Left ventricle myocardium inferior (tissue), 1 donor: ENCODE measurements at regions not wholly inside any gene's neighbourhood (a gene's known extent, or its start where the extent isn't known, plus 50 kb on each side); places are given as distances from the start of the nearest gene placed in this dataset.

ENCODE experiments used
- DNase-seq: peaks from one replicate; pipeline ENCODE4 v3.0.0-alpha.2; 2020
- H3K27ac ChIP-seq: fragments of 200-600 bp; replicated peaks from 2 replicates; pipeline ENCODE4 v1.8.0; 2021
- H3K27me3 ChIP-seq: fragments of 200-600 bp; 2 replicates; pipeline ENCODE4 v1.8.0; 2021; ENCODE audit warnings: low read depth
- H3K36me3 ChIP-seq: fragments of 200-600 bp; 2 replicates; pipeline ENCODE4 v1.8.0; 2021
- H3K4me1 ChIP-seq: fragments of 200-600 bp; 2 replicates; pipeline ENCODE4 v1.8.0; 2021
- H3K4me3 ChIP-seq: fragments of 200-600 bp; 2 replicates; pipeline ENCODE4 v1.8.0; 2021; ENCODE audit warnings: mild to moderate bottlenecking, moderate library complexity
- H3K9me3 ChIP-seq: fragments of 200-600 bp; replicated peaks from 2 replicates; pipeline ENCODE4 v1.8.0; 2021
- CTCF ChIP-seq: fragments of 200-600 bp; IDR thresholded peaks from 2 replicates; pipeline ENCODE4 v1.8.0; 2021; ENCODE audit warnings: antibody characterized with exemption, mild to moderate bottlenecking, borderline replicate concordance
- intact Hi-C: fragments of 100-400 bp; cut with micrococcal nuclease; formaldehyde crosslinking; loops from one replicate; pipeline ENCODE4 v1.11.0; 2022
- donor health status: DM: no; HTN: yes; CAD: no; lungs with severe emphysema.

GRCh38 chr7:134391223-134391622, 67.7 kb downstream of the AKR1B1 start:
- Histone ChIP-seq H3K9me3 (peaks cover 9% of the 10 kb centered on the region), H3K36me3 (no peaks in the 10 kb centered on the region), H3K27ac (no peak overlapping the region), H3K27me3 (no peaks in the 10 kb centered on the region), H3K4me3 (no peak overlapping the region), H3K4me1 (no peaks in the 10 kb centered on the region)
- DNase-seq = no peak
- intact Hi-C loops = no loop called here
- TF ChIP-seq CTCF = no peak

GRCh38 chr7:134388336-134389019, 70.4 kb downstream of the AKR1B1 start:
- intact Hi-C loops = no loop called here
- TF ChIP-seq CTCF = no peak
- Histone ChIP-seq H3K36me3 (no peaks in the 10 kb centered on the region), H3K27me3 (peaks cover 6% of the 10 kb centered on the region), H3K9me3 (peaks cover 18% of the 10 kb centered on the region), H3K4me3 (no peak overlapping the region), H3K27ac (no peak overlapping the region), H3K4me1 (no peaks in the 10 kb centered on the region)
- DNase-seq = no peak

- no peaks in the 10 kb centered on the region for H3K4me1 ChIP-seq
- no peak overlapping the region for H3K4me3 ChIP-seq
- intact Hi-C loops = no loop called here
- TF ChIP-seq CTCF = no peak
- no peaks in the 10 kb centered on the region for H3K36me3 ChIP-seq
- peaks cover 55% of the 10 kb centered on the region for H3K27me3 ChIP-seq
- no peak overlapping the region for H3K27ac ChIP-seq
- no peaks in the 10 kb centered on the region for H3K9me3 ChIP-seq
- DNase-seq = no peak
These were observed 61.8 kb upstream of the SLC35B4 start for GRCh38 chr7:134378562-134378961.

- H3K36me3 ChIP-seq = no peaks in the 10 kb centered on the region
- H3K27ac ChIP-seq = no peak overlapping the region
- peaks cover 58% of the 10 kb centered on the region for H3K27me3 ChIP-seq
- no peak for DNase-seq
- no peak overlapping the region for H3K4me3 ChIP-seq
- no peaks in the 10 kb centered on the region for H3K4me1 ChIP-seq
- intact Hi-C loops = no loop called here
- H3K9me3 ChIP-seq = no peaks in the 10 kb centered on the region
- TF ChIP-seq CTCF = no peak
These were observed 60.0 kb upstream of the SLC35B4 start for GRCh38 chr7:134376693-134377092.

- no peak overlapping the region for H3K27ac ChIP-seq
- DNase-seq = no peak
- peaks cover 69% of the 10 kb centered on the region for H3K27me3 ChIP-seq
- H3K9me3 ChIP-seq = no peaks in the 10 kb centered on the region
- TF ChIP-seq CTCF = no peak
- no peak overlapping the region for H3K4me3 ChIP-seq
- H3K4me1 ChIP-seq = no peaks in the 10 kb centered on the region
- intact Hi-C loops = no loop called here
- no peaks in the 10 kb centered on the region for H3K36me3 ChIP-seq
These were observed 58.5 kb upstream of the SLC35B4 start for GRCh38 chr7:134375206-134375605.
